GM12878 (cell line): ENCODE measurements at regions not wholly inside any gene's neighbourhood (a gene's known extent, or its start where the extent isn't known, plus 50 kb on each side); places are given as distances from the start of the nearest gene placed in this dataset.

Source experiments
- ATAC-seq: fragments of 200-7000 bp; cut with Tn5 transposase; 3 replicates; pipeline ENCODE4 v1.9.1; 2020; ENCODE audit warnings: mild to moderate bottlenecking, moderate library complexity
- BruUV-seq: library from RNA; stranded (reverse); fragments of 400-500 nt; replicated peaks from 2 replicates; lab custom pipeline; 2021; lab: Mats Ljungman, UMichigan
- CTCF ChIA-PET: fragments of 300-600 bp; sonication (Branson Sonifier 250); formaldehyde crosslinking; extraction: SDS; loops from one replicate; lab custom pipeline; 2021; ENCODE audit warnings: inconsistent platforms; lab: Yijun Ruan, JAX
- POLR2A ChIA-PET: fragments of 350-600 bp; formaldehyde crosslinking; extraction: SDS; loops from one replicate; lab custom pipeline; 2021; ENCODE audit warnings: inconsistent platforms; lab: Charles Lee
- RAD21 ChIA-PET: fragments of 300-600 bp; sonication (Branson Sonifier 250); formaldehyde crosslinking; loops from one replicate; lab custom pipeline; 2023; ENCODE audit warnings: antibody characterized with exemption; ENCODE audit not compliant: unreplicated experiment; lab: Charles Lee
- SMC1A ChIA-PET: fragments of 300-600 bp; sonication (Branson Sonifier 250); formaldehyde crosslinking; loops from one replicate; lab custom pipeline; 2023; ENCODE audit not compliant: unreplicated experiment, uncharacterized antibody; lab: Charles Lee
- DNase-seq: peaks from one replicate; pipeline ENCODE4 v3.0.0-alpha.2; 2011; ENCODE audit warnings: low read depth, low spot score
- FAIRE-seq: peaks from 3 replicates; lab custom pipeline; 2011; peaks lifted over from hg19 to GRCh38; lab: Jason Lieb, UNC
- H2AFZ ChIP-seq: 2 replicates; pipeline ENCODE4 v1.6.0; 2011; ENCODE audit warnings: low read depth, low read length, control low read depth; ENCODE audit not compliant: control insufficient read depth
- H3K27ac ChIP-seq: 2 replicates; pipeline ENCODE4 v1.5.1; 2011; ENCODE audit warnings: control low read depth; ENCODE audit not compliant: control insufficient read depth, insufficient read depth
- H3K27me3 ChIP-seq, 2 experiments: replicated peaks in 1 of 2; 2 replicates each; pipeline versions ENCODE4 v1.6.0 to v1.6.1; 2011; ENCODE audit warnings: low read length in 1 of 2; ENCODE audit not compliant: control insufficient read depth in 2 of 2, insufficient read depth in 2 of 2
- H3K36me3 ChIP-seq, 2 experiments: 2 replicates each; pipeline ENCODE4 v1.5.1; 2011; ENCODE audit warnings: low read length in 1 of 2; ENCODE audit not compliant: control insufficient read depth in 2 of 2, insufficient read depth in 2 of 2
- H3K4me1 ChIP-seq: 2 replicates; pipeline ENCODE4 v1.6.1; 2011; ENCODE audit warnings: mild to moderate bottlenecking, low read length, moderate library complexity, mixed read lengths; ENCODE audit not compliant: control insufficient read depth, insufficient read depth
- H3K4me2 ChIP-seq: 2 replicates; pipeline ENCODE4 v1.6.0; 2011; ENCODE audit warnings: control low read depth; ENCODE audit not compliant: control insufficient read depth, insufficient read depth
- H3K4me3 ChIP-seq: fragments of 200-600 bp; sonication (generic); 2 replicates; pipeline ENCODE4 v1.5.1; 2016
- H3K79me2 ChIP-seq: 2 replicates; pipeline ENCODE4 v1.6.0; 2011; ENCODE audit warnings: low read length; ENCODE audit not compliant: control insufficient read depth, insufficient read depth
- H3K9ac ChIP-seq: 2 replicates; pipeline ENCODE4 v1.8.0; 2011; ENCODE audit warnings: low read length, control low read depth, mixed read lengths; ENCODE audit not compliant: control insufficient read depth, insufficient read depth
- H3K9me3 ChIP-seq: replicated peaks from 3 replicates; pipeline ENCODE4 v1.5.1; 2011; ENCODE audit warnings: mild to moderate bottlenecking, low read length; ENCODE audit not compliant: control insufficient read depth, insufficient read depth
- H4K20me1 ChIP-seq: 2 replicates; pipeline ENCODE4 v1.6.0; 2011; ENCODE audit not compliant: control insufficient read depth, insufficient read depth
- CBX5 ChIP-seq: sonication (generic); IDR thresholded peaks from 2 replicates; pipeline ENCODE4 v1.6.1; 2016; ENCODE audit warnings: low read depth, moderate library complexity, mild to moderate bottlenecking, inconsistent platforms
- ETV6 ChIP-seq, 2 experiments: fragments of 450-650 bp in 1 of 2; IDR thresholded peaks in 1 of 2; conservative IDR thresholded peaks in 1 of 2; 2 replicates each; pipeline ENCODE4 v1.6.1; 2014; ENCODE audit warnings: antibody characterized with exemption in 1 of 2, borderline replicate concordance in 1 of 2, low read depth in 1 of 2, mild to moderate bottlenecking in 1 of 2, moderate library complexity in 1 of 2
- JUND ChIP-seq: IDR thresholded peaks from 2 replicates; pipeline ENCODE4 v1.6.1; 2012; ENCODE audit warnings: low read depth, mild to moderate bottlenecking, low read length, improper control_type of control experiment, moderate library complexity
- KLF5 ChIP-seq: fragments of 450-650 bp; IDR thresholded peaks from 2 replicates; pipeline ENCODE4 v1.6.1; 2014; ENCODE audit warnings: mild to moderate bottlenecking; ENCODE audit not compliant: partially characterized antibody
- LARP7 ChIP-seq: fragments of 450-650 bp; IDR thresholded peaks from 2 replicates; pipeline ENCODE4 v1.6.1; 2017; ENCODE audit warnings: mild to moderate bottlenecking
- MEF2A ChIP-seq: IDR thresholded peaks from 2 replicates; pipeline ENCODE4 v1.6.1; 2011; ENCODE audit warnings: low read depth, mild to moderate bottlenecking, low read length, moderate library complexity; ENCODE audit not compliant: insufficient read depth
- NBN ChIP-seq: fragments of 450-650 bp; IDR thresholded peaks from 2 replicates; pipeline ENCODE4 v1.6.1; 2016
- NFYA ChIP-seq: IDR thresholded peaks from 2 replicates; pipeline ENCODE4 v1.6.1; 2011; ENCODE audit warnings: low read depth, mild to moderate bottlenecking, low read length, improper control_type of control experiment, borderline replicate concordance
- RBBP5 ChIP-seq: fragments of 200-600 bp; sonication (generic); conservative IDR thresholded peaks from 2 replicates; pipeline ENCODE4 v1.6.1; 2016
- RUNX3 ChIP-seq: IDR thresholded peaks from 2 replicates; pipeline ENCODE4 v1.6.1; 2012; ENCODE audit warnings: low read length, inconsistent platforms
- SPI1 ChIP-seq: IDR thresholded peaks from 2 replicates; pipeline ENCODE4 v1.6.1; 2011; ENCODE audit warnings: low read depth, mild to moderate bottlenecking, low read length, moderate library complexity, borderline replicate concordance; ENCODE audit not compliant: insufficient read depth
- SREBF1 ChIP-seq: IDR thresholded peaks from 2 replicates; pipeline ENCODE4 v1.6.1; 2012; ENCODE audit warnings: mild to moderate bottlenecking, low read length
- STAT3 ChIP-seq: IDR thresholded peaks from 2 replicates; pipeline ENCODE4 v1.6.1; 2011; ENCODE audit warnings: low read depth, low read length, improper control_type of control experiment
- TBL1XR1 ChIP-seq: IDR thresholded peaks from 2 replicates; pipeline ENCODE4 v1.6.1; 2012; ENCODE audit warnings: low read depth, low read length, improper control_type of control experiment
- TCF3 ChIP-seq: IDR thresholded peaks from 2 replicates; pipeline ENCODE4 v1.6.1; 2012; ENCODE audit warnings: low read depth, mild to moderate bottlenecking, low read length, borderline replicate concordance; ENCODE audit not compliant: insufficient read depth
- ZZZ3 ChIP-seq: IDR thresholded peaks from 2 replicates; pipeline ENCODE4 v1.6.1; 2011; ENCODE audit warnings: low read depth; ENCODE audit not compliant: control insufficient read depth, insufficient read length
- WGBS: methylation state at CpG from one replicate; pipeline ENCODE4 v1.1.6; 2016; ENCODE audit warnings: low lambda C conversion rate; ENCODE audit not compliant: insufficient replicate concordance, insufficient coverage; ENCODE audit errors: missing lambda C conversion rate; 5-methylcytosine and 5-hydroxymethylcytosine counted together
- in situ Hi-C: fragments of 300-500 bp; cut with MboI; formaldehyde crosslinking; loops from 9 replicates; pipeline ENCODE4 v1.14.3; 2018; ENCODE audit warnings: mixed read lengths
- intact Hi-C: fragments of 100-400 bp; cut with micrococcal nuclease; formaldehyde crosslinking; loops from one replicate; pipeline ENCODE4 v1.14.2; 2022; ENCODE audit not compliant: unreplicated experiment
- TF ChIP-seq, protein P1 (sequence below): fragments of 450-650 bp; formaldehyde crosslinking; IDR thresholded peaks from 2 replicates; pipeline ENCODE4 v1.4.0; 2022; ENCODE audit warnings: mild to moderate bottlenecking, moderate library complexity

GRCh38 chr2:221176667-221177066 lies 395.4 kb downstream of the EPHA4 start:
- intact Hi-C loops (no loop called here), in situ Hi-C loops (no loop called here)
- RAD21 ChIA-PET, result no interaction called here
- Histone ChIP-seq H4K20me1 (no peaks in the 10 kb centered on the region), H3K27ac (no peak overlapping the region), H3K79me2 (no peaks in the 10 kb centered on the region), H3K4me2 (no peak overlapping the region), H3K36me3 (no peaks in the 10 kb centered on the region), H3K27me3 (no peaks in the 10 kb centered on the region), H3K4me1 (no peaks in the 10 kb centered on the region), H3K4me3 (no peak overlapping the region), H3K9ac (no peak overlapping the region), H3K9me3 (no peaks in the 10 kb centered on the region; the same call in 2 of the 3 replicates), H2AFZ (no peak overlapping the region)
- POLR2A ChIA-PET, result no interaction called here
- 7% methylated on average over 6 of the region's 6 CpGs for WGBS
- no peak for ATAC-seq
- no peak for TF ChIP-seq RBBP5
- TF ChIP-seq LARP7, result no peak
- TF ChIP-seq ETV6 (conservative IDR thresholded peaks at IDR 0.05 in 1 of 2, IDR thresholded peaks at IDR 0.05 in 1 of 2; ENCODE audit: borderline replicate concordance in 1 of 2, low read depth in 1 of 2), result no peak
- no peak for TF ChIP-seq JUND
- FAIRE-seq, result no peak
- SMC1A ChIA-PET, result no interaction called here
- BruUV-seq, result no TSS peak
- CTCF ChIA-PET, result no interaction called here
- no peak for DNase-seq

- no peak overlapping the region for H3K4me3 ChIP-seq
- H3K9ac ChIP-seq, result no peak overlapping the region
- no peaks in the 10 kb centered on the region for H4K20me1 ChIP-seq
- H3K4me1 ChIP-seq, result no peaks in the 10 kb centered on the region
- H3K4me2 ChIP-seq, result no peak overlapping the region
- ChIA-PET CTCF (no interaction called here), RAD21 (no interaction called here), SMC1A (interaction anchor here (1.0 to 1.2 kb wide), 2 partner anchors 13 to 18 kb away, joined by 3 read pairs; no protein-coding TSS in a partner anchor), POLR2A (interaction anchor here (0.7 kb wide), 1 partner anchor 26 kb away, joined by 3 read pairs; no protein-coding TSS in a partner anchor)
- no peaks in the 10 kb centered on the region for H3K36me3 ChIP-seq
- BruUV-seq, result no TSS peak
- no peak overlapping the region for H2AFZ ChIP-seq
- FAIRE-seq (no peak), DNase-seq (no peak), ATAC-seq (no peak)
- no peaks in the 10 kb centered on the region; the same call in 2 of the 3 replicates for H3K9me3 ChIP-seq
- WGBS, result 1% methylated on average over 4 of the region's 4 CpGs
- H3K27me3 ChIP-seq, result no peaks in the 10 kb centered on the region
- no peak overlapping the region for H3K27ac ChIP-seq
- intact Hi-C loops (no loop called here), in situ Hi-C loops (no loop called here)
- no peaks in the 10 kb centered on the region for H3K79me2 ChIP-seq
- TF ChIP-seq ZZZ3, result no peak
- no peak for TF ChIP-seq STAT3
- no peak for TF ChIP-seq KLF5
- no peak for TF ChIP-seq SPI1
- TF ChIP-seq, protein P1, sequence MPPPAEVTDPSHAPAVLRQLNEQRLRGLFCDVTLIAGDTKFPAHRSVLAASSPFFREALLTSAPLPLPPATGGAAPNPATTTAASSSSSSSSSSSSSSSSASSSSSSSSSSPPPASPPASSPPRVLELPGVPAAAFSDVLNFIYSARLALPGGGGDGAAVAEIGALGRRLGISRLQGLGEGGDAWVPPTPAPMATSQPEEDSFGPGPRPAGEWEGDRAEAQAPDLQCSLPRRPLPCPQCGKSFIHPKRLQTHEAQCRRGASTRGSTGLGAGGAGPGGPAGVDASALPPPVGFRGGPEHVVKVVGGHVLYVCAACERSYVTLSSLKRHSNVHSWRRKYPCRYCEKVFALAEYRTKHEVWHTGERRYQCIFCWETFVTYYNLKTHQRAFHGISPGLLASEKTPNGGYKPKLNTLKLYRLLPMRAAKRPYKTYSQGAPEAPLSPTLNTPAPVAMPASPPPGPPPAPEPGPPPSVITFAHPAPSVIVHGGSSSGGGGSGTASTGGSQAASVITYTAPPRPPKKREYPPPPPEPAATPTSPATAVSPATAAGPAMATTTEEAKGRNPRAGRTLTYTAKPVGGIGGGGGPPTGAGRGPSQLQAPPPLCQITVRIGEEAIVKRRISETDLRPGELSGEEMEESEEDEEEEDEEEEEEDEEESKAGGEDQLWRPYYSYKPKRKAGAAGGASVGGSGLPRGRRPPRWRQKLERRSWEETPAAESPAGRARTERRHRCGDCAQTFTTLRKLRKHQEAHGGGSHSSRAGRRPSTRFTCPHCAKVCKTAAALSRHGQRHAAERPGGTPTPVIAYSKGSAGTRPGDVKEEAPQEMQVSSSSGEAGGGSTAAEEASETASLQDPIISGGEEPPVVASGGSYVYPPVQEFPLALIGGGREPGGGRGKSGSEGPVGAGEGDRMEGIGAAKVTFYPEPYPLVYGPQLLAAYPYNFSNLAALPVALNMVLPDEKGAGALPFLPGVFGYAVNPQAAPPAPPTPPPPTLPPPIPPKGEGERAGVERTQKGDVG (CRISPR knock-in tag), result no peak
- TF ChIP-seq RUNX3, result no peak
- no peak for TF ChIP-seq CBX5
- no peak for TF ChIP-seq TCF3
- TF ChIP-seq MEF2A, result no peak
- no peak for TF ChIP-seq NBN
- TF ChIP-seq NFYA, result no peak
- TF ChIP-seq TBL1XR1, result no peak
- no peak for TF ChIP-seq SREBF1
Measured at GRCh38 chr2:221178139-221178538, 394.0 kb downstream of the EPHA4 start.
